HEK293 (cell line): ENCODE measurements at regions not wholly inside any gene's neighbourhood (a gene's known extent, or its start where the extent isn't known, plus 50 kb on each side); places are given as distances from the start of the nearest gene placed in this dataset.

ENCODE experiments used
- GLIS1 ChIP-seq: fragments of 450-650 bp; formaldehyde crosslinking; IDR thresholded peaks from 2 replicates; pipeline ENCODE4 v1.5.1; 2016; ENCODE audit warnings: missing biosample characterization, missing genetic modification characterization
- ZNF621 ChIP-seq: fragments of 450-650 bp; formaldehyde crosslinking; IDR thresholded peaks from 2 replicates; pipeline ENCODE4 v1.5.1; 2017; ENCODE audit warnings: missing biosample characterization, missing genetic modification characterization

DNA sequence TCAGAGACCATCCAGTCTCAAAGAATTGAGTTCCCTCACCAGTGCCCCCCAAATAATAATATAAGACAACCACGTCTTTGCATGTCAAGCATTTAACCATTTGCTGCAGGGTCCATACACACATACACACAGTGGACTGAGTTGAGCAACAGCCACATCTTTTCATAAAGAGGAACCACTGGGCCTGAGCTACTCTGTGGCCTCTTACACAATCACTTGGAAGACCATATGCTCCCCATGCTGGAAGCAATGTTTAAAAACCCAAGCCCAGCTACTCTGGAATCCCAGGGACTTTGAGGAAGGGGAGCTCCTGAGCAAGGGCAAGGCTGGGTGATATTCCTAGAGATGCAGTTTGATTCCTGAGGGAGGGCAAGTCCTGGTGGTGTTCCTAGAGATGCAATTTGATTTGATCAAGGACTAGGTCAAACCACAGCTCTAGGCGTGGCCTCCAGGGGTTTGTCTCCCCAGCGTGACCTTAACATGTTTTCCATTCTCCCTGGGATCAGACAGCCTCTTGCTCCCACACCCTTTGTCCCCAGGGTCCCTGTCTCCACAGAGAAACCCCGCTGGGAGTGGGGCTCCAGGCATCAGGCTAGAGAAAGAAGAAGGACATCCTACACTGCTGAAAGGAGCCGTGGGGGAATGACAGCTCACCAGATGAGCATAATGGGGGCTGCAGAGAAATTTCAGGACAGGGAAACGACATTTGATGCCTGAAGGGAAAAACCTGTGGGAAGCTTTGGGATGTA, 376.2 kb upstream of the MGMT start:
- TF ChIP-seq ZNF621 (tag by site-specific recombination) (no peak), GLIS1 (no peak)
